ENCODE measurements at regions not wholly inside any gene's neighbourhood (a gene's known extent, or its start where the extent isn't known, plus 50 kb on each side); places are given as distances from the start of the nearest gene placed in this dataset.
"Not testable (repeated sequence)": the region's sequence is repeated elsewhere in the genome, so short reads cannot be mapped to it uniquely, and the experiment has no call there.

DNA sequence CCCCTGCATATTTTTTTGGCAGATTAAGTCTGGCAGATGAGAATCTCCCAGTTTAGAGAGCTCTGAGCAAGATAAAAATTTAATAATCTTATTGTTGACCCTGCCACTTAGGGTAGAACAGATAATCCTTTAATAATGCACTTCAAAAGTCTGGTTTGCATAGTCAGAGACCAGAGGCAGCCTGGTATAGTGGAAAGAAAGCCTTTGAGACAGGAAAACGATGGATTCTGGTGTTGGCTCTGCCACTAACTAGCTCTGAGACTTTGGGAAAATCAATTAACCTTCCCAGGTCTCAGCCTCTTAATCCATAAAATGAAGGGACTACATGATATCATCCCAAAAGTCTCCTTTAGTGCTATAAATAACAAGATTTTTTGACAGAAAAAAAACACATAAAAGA, 824.5 kb downstream of the STIM2 start:
- Histone ChIP-seq H3K36me3 (no peaks in the 10 kb centered on the region), H3K9me3 (no peaks in the 10 kb centered on the region), H3K27me3 (no peaks in the 10 kb centered on the region), H3K27ac (no peak overlapping the region), H3K4me3 (no peak overlapping the region), H3K4me1 (peaks cover 0 to 6% (median 3%) of the 10 kb centered on the region in 4 donors)
- intact Hi-C loops (cut with DNase I; ENCODE audit: low total_unique reads), result no loop called here
- TF ChIP-seq EP300 (IDR thresholded peaks at IDR 0.05) (no peak), POLR2AphosphoS5 (IDR thresholded peaks at IDR 0.05) (no peak), POLR2A (IDR thresholded peaks at IDR 0.05) (no peak)
- TF ChIP-seq, protein P1, sequence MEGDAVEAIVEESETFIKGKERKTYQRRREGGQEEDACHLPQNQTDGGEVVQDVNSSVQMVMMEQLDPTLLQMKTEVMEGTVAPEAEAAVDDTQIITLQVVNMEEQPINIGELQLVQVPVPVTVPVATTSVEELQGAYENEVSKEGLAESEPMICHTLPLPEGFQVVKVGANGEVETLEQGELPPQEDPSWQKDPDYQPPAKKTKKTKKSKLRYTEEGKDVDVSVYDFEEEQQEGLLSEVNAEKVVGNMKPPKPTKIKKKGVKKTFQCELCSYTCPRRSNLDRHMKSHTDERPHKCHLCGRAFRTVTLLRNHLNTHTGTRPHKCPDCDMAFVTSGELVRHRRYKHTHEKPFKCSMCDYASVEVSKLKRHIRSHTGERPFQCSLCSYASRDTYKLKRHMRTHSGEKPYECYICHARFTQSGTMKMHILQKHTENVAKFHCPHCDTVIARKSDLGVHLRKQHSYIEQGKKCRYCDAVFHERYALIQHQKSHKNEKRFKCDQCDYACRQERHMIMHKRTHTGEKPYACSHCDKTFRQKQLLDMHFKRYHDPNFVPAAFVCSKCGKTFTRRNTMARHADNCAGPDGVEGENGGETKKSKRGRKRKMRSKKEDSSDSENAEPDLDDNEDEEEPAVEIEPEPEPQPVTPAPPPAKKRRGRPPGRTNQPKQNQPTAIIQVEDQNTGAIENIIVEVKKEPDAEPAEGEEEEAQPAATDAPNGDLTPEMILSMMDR (IDR thresholded peaks at IDR 0.05), result no peak
- DNase-seq, result no peak
- 46 to 66% (median 60%) methylated on average over 1 of the region's 1 CpG for WGBS, 5 donors

DNA sequence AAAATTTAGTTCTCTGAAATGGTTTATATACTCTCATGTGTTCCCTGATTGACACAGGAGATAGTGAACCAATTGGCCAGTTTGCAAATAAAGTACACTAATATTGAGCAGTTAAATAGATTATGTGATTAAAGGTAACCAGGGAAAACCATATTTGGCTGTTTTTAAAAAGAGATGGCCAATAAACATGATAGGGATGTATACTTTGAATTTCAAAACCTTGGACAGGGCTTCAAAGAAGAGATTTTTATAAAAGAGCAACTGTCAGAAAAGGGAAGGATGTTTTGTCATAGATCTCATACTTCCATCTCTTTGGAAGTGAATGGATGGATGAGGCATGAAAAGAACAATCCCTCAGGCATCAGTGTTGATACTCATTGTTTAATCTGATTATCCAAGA, 825.3 kb downstream of the STIM2 start:
- intact Hi-C loops (cut with DNase I; ENCODE audit: low total_unique reads), result no loop called here
- Histone ChIP-seq H3K4me3 (no peak overlapping the region), H3K36me3 (no peaks in the 10 kb centered on the region), H3K27ac (no peak overlapping the region), H3K27me3 (no peaks in the 10 kb centered on the region), H3K9me3 (no peaks in the 10 kb centered on the region), H3K4me1 (peaks cover 0 to 6% (median 3%) of the 10 kb centered on the region in 4 donors)
- no peak for TF ChIP-seq POLR2A (IDR thresholded peaks at IDR 0.05)
- TF ChIP-seq POLR2AphosphoS5 (IDR thresholded peaks at IDR 0.05), result no peak
- TF ChIP-seq, protein P1 (IDR thresholded peaks at IDR 0.05), result no peak
- no peak for TF ChIP-seq EP300 (IDR thresholded peaks at IDR 0.05)
- DNase-seq, result no peak

DNA sequence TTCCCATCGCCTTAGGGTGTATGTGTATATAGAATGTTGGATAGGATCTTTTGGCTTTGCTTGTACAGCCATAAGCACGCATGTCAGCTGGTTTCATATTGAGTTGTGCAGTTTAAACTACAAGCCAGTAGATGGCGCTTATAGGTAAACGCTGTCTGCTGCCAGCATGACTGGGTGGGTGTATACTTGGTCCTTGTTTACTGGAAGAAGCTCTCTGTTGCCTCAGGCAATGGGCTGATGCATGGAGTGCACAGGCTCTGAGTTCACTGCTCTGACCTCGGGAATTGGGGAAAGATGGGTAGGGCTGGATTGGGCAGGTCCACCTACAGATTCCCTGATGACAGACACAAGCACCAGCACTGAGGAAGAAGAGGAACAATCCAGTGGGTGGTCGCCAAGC, 831.5 kb downstream of the STIM2 start:
- TF ChIP-seq, protein P1 (IDR thresholded peaks at IDR 0.05), result peak in 3 of 7 experiments; percentile 10 to 22 (median 13)
- no peak for TF ChIP-seq POLR2A (IDR thresholded peaks at IDR 0.05)
- intact Hi-C loops (cut with DNase I; ENCODE audit: low total_unique reads), result no loop called here
- H3K27ac ChIP-seq, result no peak overlapping the region
- no peaks in the 10 kb centered on the region for H3K9me3 ChIP-seq
- no peaks in the 10 kb centered on the region for H3K27me3 ChIP-seq
- H3K4me3 ChIP-seq, result no peak overlapping the region
- WGBS, 5 donors, result 33 to 50% (median 49%) methylated on average over 6 of the region's 6 CpGs
- no peaks in the 10 kb centered on the region for H3K36me3 ChIP-seq
- peak in 1 of 2 donors; percentile 43 for DNase-seq
- H3K4me1 ChIP-seq, result no peaks in the 10 kb centered on the region

DNA sequence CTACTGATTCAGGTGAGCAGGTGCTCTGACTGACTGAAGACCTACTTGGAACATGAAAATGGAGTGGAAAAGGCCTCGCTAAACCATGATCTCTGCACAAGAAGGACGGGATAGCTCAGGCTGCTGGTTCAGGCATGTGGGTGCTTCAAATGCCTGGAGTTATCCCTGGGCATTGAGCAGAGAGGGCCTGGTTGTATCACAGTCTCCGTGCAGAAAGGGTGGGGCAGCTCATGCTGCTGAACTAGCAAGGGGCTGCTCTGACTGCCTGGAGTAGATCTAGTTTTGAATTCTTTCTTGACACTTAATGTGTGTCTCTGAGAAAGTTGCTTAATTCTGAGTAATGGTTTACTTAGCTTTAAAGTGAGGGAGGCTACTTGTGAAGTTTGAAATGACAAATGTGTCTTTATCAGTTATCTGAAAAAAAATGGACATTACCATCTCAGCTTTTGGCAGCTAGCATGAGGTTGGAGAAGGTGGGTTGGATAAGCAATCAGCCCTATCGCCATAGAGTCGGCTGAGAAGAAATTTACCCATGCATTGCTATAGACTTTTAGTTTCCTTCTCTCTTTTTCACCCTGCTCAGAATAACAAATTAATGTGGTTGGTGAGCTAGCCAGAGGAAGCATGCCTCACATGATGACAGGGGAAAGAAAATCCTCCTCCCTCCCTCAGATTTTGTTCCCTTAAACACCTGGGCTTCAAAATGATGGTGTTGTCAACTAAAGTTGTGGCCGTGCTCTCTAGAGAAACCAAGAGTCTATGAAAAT, 832.4 kb downstream of the STIM2 start:
- Histone ChIP-seq H3K9me3 (no peaks in the 10 kb centered on the region), H3K27me3 (no peaks in the 10 kb centered on the region), H3K27ac (no peak overlapping the region), H3K4me3 (no peak overlapping the region), H3K36me3 (no peaks in the 10 kb centered on the region), H3K4me1 (no peaks in the 10 kb centered on the region)
- DNase-seq, result no peak
- intact Hi-C loops (cut with DNase I; ENCODE audit: low total_unique reads), result no loop called here
- WGBS, 5 donors, result 71 to 76% (median 73%) methylated on average over 6 of the region's 6 CpGs
- TF ChIP-seq POLR2A (IDR thresholded peaks at IDR 0.05), result no peak

DNA sequence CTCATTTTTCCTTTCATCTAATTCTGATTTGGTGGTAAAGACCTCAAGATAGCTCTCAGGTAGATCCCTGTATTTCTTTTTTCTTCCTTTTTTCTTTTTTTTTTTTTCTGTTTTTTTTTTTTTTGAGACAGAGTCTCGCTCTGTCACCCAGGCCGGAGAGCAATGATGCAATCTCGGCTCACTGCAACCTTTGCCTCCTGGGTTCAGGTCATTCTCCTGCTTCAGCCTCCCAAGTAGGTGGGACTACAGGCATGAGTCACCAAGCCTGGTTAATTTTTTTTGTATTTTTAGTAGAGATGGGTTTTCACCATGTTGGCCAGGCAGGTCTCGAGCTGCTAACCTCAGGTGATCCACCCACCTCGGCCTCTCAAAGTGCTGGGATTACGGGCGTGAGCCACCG, 835.6 kb downstream of the STIM2 start:
- DNase-seq; H3K27ac ChIP-seq; H3K9me3 ChIP-seq; H3K36me3 ChIP-seq; H3K4me1 ChIP-seq; H3K4me3 ChIP-seq; H3K27me3 ChIP-seq; intact Hi-C loops (cut with DNase I; ENCODE audit: low total_unique reads): not testable (repeated sequence)
- 88 to 98% (median 93%) methylated on average over 8 of the region's 8 CpGs for WGBS, 5 donors
